GM21381 (cell line): ENCODE measurements at regions not wholly inside any gene's neighbourhood (a gene's known extent, or its start where the extent isn't known, plus 50 kb on each side); places are given as distances from the start of the nearest gene placed in this dataset.
"Not testable (repeated sequence)": the region's sequence is repeated elsewhere in the genome, so short reads cannot be mapped to it uniquely, and the experiment has no call there.

Source experiments
- ATAC-seq: cut with Tn5 transposase; IDR thresholded peaks from one replicate; pipeline ENCODE4 v1.9.1; 2021; ENCODE audit warnings: mild to moderate bottlenecking, moderate library complexity; ENCODE audit not compliant: unreplicated experiment

GRCh38 chr7:65317372-65317771 lies 56.3 kb upstream of the ZNF92 start:
- no peak for ATAC-seq

GRCh38 chr7:65310761-65311160 lies 62.9 kb upstream of the ZNF92 start:
- no peak for ATAC-seq

DNA sequence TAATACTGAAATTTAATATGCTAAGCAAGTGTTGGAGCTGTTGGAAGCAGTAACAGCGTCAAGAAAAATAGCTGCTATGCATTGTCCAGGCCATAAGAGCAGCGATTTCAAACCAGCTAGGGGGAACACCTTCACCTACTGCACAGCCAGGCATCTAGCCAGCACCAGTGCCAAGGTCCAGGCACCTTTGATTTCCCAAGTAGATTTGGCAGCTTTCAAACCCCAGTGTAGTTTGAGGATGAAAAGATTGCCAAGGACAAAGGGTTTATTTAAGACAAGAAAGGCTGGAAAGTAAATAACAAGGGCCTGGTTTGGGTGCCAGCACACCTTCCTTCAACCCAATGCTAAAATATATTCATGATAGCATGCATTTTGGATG lies 65.4 kb upstream of the ZNF92 start:
- no peak for ATAC-seq

DNA sequence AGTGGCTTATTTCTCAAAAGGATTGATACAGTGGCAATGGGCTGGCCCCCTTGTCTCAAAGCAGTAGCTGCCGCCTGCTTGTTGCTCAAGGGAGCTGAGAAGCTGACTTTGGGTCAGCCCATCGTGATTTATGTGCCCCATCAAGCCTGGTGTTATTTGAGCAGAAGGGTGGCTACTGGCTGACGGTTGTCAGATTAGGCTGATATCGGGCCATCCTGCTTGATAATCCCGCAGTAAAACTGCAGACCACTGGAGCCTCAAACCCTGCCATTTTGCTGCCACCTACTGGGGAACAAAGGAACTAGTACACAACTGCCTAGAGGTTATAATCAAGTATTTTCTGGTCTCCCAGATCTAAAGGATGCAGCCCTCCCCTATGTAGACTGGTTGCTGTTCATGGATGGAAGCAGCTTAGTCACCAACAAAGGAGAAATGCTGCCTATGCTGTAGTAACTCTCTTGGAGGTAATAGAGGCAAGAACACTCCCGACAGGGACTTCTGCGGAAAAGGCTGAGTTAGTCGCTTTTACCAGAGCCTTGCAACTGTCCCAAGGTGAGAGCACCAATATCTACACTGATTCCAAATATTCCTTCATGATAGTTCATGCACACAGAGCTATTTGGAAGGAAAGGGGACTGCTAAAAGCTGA lies 65.9 kb upstream of the ZNF92 start:
- ATAC-seq: peak; percentile 57

GRCh38 chr7:65304175-65304574 lies 69.5 kb upstream of the ZNF92 start:
- no peak for ATAC-seq

GRCh38 chr7:65302883-65303282 lies 70.8 kb upstream of the ZNF92 start:
- ATAC-seq: no peak

DNA sequence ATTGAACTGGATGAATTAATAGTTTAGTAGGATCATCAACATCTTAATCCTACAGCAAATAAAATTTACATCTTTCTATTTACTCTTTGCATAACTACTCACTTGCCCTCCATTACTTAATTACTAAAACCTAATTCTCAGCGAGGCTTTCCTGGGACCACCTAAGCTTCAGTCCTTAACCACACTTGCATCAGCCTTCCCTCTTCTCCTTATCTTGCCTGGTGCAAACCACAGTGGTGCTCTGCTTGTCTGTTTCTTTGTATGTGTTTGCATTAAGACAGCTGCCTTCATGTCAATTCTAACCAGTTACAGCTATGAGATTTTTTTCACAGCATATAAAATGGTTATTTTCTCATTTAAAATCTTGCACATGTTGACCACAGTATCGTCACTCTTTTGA lies 72.6 kb upstream of the ZNF92 start:
- ATAC-seq: no peak

DNA sequence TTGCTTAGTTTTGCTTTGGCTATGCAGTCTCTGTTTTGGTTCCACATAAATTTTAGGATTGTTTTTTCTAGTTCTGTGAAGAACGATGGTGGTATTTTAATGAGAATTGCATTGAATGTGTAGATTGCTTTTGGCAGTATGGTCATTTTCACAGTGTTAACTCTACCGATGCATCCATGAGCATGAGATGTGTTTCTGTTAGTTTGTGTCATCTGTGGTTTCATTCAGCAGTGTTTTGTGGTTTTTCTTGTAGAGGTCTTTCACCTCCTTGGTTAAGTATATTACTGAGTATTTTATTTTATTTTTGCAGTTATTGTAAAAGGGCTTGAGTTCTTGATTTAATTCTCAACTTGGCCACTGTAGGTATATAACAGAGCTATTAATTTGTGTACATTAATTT lies 78.2 kb upstream of the ZNF92 start:
- ATAC-seq: no peak

GRCh38 chr7:65290340-65290739 lies 83.3 kb upstream of the ZNF92 start:
- ATAC-seq: not testable (repeated sequence)

- ATAC-seq: no peak
Measured at GRCh38 chr7:65287023-65287422, 86.6 kb upstream of the ZNF92 start.

DNA sequence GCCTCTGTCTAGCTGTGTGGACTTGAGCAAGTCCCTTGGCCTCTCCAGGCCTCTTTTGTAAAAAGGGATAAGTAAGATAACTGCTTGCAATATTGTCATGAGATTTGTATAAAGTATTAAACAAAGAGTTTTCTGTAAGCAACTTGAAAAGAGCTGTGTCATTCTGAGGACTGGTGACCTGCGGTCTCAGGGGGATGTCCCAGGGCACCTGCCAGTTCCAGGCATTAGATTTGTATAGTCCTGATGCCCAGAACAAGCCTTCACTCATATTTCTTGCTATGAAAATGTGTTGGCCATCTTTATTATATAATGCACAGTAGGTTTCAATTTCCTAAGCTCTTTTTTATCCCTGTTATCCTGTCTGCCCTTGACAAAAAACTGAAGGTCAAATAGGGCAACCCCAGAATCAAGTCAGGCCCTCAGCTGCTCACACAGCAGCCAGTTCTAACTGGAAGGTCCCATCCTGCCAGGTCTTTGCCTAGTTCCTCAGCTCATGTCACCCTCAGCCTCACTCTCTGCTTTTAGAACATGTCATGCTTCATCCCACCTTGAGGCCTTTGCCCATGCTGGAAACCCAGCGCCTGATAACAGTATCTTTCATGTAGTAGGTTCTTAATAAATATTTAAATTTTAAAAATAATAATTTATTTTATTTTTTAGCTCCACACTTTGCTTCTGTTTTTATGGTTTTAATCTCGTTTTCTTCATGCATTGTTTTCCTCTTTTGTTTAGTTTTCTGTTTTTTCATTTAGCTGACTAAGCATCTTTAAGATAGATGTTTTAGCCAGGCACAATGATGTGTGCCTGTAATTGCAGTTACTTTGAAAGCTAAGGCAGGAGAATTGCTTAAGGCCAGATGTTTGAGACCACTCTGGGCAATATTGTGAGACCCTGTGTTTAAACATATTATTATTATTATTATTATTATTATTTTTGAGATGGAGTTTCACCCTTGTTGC lies 87.5 kb upstream of the ZNF92 start:
- ATAC-seq: no peak

DNA sequence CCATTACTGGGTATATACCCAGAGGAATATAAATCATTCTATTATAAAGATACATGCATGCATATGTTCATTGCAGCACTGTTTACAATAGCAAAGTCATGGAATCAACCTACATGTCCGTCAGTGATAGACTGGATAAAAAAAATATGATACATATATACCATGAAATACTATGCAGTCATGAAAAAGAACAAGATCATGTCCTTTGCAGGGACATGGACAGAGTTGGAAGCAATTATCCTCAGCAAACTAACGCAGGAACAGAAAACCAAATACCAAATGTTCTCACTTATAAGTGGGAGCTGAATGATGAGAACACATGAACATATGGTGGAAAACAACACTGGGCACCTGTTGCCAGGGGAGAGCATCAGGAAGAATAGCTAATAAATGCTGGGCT lies 88.4 kb upstream of the ZNF92 start:
- ATAC-seq: not testable (repeated sequence)

DNA sequence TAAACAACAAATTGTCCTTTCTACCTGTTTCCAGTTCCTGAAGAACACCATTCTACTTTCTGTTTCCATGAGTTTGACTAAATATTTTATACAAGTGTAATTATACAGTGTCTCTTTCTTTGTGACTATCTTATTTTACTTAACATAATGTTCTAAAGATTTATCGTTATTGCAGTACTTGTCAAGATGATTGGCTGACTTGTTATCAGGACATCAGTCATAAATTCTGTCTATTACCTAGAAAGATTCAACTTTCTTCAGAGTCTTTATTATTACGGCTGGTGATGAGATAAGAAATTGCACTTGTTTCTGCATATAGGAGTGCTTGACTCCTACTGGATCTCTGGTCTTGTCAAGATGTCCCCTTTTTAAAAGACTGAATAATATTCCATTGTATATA lies 93.9 kb upstream of the ZNF92 start:
- ATAC-seq: no peak

DNA sequence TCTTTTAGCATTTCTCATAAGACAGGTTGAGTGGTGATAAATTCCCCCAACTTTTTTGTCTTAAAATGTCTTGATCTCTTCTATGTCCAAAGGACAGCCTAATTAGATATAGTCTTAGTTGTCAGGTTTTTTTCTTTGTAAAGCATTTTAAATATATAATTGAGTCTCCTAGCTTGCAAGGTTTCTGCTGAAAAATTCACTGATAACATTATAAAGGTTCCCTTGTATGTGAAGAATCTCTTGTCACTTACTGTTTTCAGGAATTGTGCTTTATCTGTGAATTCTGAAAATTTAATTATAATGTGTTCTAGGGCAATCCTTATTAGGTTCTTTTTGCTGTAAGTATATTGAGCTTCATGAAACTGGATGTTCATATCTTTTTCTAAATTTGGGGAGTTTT lies 96.8 kb upstream of the ZNF92 start:
- no peak for ATAC-seq

DNA sequence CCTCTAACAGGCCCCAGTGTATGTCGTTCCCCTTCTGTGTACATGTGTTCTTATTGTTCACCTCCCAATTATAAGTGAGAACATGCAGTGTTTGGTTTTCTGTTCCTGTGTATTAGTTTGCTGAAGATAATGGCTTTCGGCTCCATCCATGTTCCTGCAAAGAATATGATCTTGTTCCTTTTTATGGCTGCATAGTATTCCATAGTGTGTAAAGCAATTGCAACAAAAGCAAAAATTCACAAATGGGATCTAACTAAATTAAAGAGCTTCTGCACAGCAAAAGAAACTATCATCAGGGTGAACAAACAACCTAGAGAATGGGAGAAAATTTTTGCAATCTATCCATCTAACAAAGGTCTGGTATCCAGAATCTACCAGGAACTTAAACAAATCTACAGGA lies 102.2 kb upstream of the ZNF92 start:
- ATAC-seq: not testable (repeated sequence)

- ATAC-seq: peak; percentile 95
Measured at GRCh38 chr7:65269150-65269856, 104.4 kb upstream of the ZNF92 start.

GRCh38 chr7:65268782-65269149 lies 104.9 kb upstream of the ZNF92 start:
- no peak for ATAC-seq

DNA sequence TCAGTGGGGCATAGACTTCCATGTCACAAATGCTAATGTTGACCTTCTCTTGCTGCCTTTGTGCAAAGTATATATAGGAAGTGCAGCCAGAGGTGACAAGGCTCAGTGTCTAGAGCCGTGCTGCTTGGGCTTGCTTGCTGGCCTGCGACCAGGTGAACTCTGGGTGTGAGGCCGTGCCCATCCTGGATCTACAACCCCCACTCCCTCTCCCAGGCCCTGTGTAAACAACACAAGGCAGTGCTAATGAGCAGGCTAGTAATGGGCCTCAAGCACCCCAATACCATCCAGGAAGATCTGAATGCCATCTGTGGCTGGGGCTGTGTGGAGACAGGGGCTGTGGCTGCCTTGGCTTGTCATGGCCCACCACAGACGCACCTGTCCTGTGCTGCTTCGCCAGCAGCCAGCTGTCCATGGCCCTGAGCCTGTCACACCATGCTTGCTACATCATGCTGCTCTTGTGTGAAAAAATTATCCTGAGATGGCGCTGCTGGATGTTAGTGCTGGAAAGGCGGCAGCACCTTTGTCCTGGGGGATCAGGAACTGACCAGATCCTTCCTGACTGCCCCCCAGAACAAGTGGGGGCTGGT lies 107.6 kb upstream of the ZNF92 start:
- no peak for ATAC-seq

DNA sequence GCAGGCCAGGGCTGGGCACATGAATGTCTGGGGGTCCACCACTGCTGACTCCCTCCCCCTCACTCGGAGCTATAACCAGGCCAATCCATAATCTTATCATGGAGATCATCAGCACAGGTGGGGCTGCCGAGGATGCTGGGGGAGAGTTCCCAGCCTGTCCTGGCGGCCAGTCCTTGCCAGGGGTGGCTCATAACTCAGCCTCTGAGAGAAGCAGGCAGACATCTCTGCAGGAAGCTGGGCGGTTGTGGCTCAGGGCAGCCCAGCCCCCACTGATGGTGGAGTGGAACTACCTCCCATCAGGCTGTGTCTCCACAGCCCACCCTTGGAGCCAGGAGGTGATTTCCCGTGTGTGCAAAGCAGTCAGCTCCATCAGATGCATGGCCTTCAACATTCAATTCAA lies 109.4 kb upstream of the ZNF92 start:
- ATAC-seq: no peak

- not testable (repeated sequence) for ATAC-seq
Measured at GRCh38 chr7:65260673-65261072, 113.0 kb upstream of the ZNF92 start.

GRCh38 chr7:65259864-65260525 lies 113.7 kb upstream of the ZNF92 start:
- ATAC-seq: not testable (repeated sequence)
